Type B pancreatic cell (in vitro differentiated cells): ENCODE measurements at regions not wholly inside any gene's neighbourhood (a gene's known extent, or its start where the extent isn't known, plus 50 kb on each side); places are given as distances from the start of the nearest gene placed in this dataset.

ENCODE experiments used
- DNase-seq: peaks from one replicate; pipeline ENCODE4 v3.0.0; 2021; ENCODE audit warnings: mixed read lengths; ENCODE audit not compliant: unreplicated experiment; ENCODE audit errors: extremely low spot score
- H3K27ac Mint-ChIP-seq: 2 replicates; pipeline ENCODE4 v1.8.0; 2021; ENCODE audit warnings: mild to moderate bottlenecking, mixed read lengths
- H3K27me3 Mint-ChIP-seq: 2 replicates; pipeline ENCODE4 v1.8.0; 2021; ENCODE audit warnings: mixed read lengths
- H3K36me3 Mint-ChIP-seq: 2 replicates; pipeline ENCODE4 v1.8.0; 2021; ENCODE audit warnings: mixed read lengths
- H3K4me1 Mint-ChIP-seq: one replicate; pipeline ENCODE4 v1.8.0; 2021; ENCODE audit warnings: mixed read lengths; ENCODE audit not compliant: unreplicated experiment
- H3K4me3 Mint-ChIP-seq: 2 replicates; pipeline ENCODE4 v1.8.0; 2021; ENCODE audit warnings: mild to moderate bottlenecking, mixed read lengths
- H3K9me3 Mint-ChIP-seq: 2 replicates; pipeline ENCODE4 v1.8.0; 2021; ENCODE audit warnings: mixed read lengths
- TF ChIP-seq, protein P1 (sequence below): fragments of 200-600 bp; sonication (generic); conservative IDR thresholded peaks from 2 replicates; pipeline ENCODE4 v1.5.0; 2021; ENCODE audit warnings: antibody characterized with exemption, mild to moderate bottlenecking

DNA sequence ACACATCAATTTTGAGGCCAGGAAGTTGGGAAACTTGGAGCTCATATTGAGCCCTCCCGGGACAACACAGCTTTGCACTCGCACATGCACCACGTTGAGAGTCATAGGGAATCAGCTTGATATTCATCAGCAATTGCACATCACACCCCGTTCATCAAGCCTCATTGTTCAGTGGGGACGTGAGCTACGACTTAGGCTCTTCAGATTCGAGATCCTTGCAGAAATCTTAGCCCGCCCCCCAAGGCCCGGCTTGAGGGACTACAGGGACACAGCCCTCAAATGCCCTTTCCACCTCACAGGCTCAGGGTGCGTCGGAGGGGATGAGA, 93.0 kb upstream of the MAFB start:
- Mint-ChIP-seq H3K27ac (no peak overlapping the region), H3K36me3 (no peaks in the 10 kb centered on the region), H3K4me1 (peaks cover under 1% of the 10 kb centered on the region), H3K4me3 (no peak overlapping the region), H3K9me3 (no peaks in the 10 kb centered on the region), H3K27me3 (peaks cover 24% of the 10 kb centered on the region)
- peak; percentile 34 for DNase-seq
- TF ChIP-seq, protein P1, sequence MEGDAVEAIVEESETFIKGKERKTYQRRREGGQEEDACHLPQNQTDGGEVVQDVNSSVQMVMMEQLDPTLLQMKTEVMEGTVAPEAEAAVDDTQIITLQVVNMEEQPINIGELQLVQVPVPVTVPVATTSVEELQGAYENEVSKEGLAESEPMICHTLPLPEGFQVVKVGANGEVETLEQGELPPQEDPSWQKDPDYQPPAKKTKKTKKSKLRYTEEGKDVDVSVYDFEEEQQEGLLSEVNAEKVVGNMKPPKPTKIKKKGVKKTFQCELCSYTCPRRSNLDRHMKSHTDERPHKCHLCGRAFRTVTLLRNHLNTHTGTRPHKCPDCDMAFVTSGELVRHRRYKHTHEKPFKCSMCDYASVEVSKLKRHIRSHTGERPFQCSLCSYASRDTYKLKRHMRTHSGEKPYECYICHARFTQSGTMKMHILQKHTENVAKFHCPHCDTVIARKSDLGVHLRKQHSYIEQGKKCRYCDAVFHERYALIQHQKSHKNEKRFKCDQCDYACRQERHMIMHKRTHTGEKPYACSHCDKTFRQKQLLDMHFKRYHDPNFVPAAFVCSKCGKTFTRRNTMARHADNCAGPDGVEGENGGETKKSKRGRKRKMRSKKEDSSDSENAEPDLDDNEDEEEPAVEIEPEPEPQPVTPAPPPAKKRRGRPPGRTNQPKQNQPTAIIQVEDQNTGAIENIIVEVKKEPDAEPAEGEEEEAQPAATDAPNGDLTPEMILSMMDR = no peak

DNA sequence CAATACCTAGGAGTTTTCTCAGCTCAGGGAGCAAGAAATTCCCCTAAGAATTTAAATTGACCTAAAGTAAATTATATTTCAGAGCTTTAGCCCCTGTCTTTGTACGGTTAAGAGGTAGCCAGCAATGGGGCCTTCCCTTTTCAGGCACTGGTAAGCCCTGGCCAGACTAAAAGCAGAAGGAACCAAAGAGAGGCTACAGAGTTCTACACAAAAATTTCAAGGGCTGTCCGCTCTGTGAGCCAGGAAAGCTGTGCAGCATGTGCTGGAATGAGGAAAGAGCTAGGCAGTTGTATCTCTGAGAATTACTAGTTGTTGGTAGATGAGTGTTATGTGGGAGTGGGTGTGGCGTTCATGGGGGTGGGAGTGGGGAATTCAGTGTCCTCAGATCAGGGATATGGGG, 96.3 kb upstream of the MAFB start:
- Mint-ChIP-seq H3K36me3 (peaks cover 4% of the 10 kb centered on the region), H3K9me3 (no peaks in the 10 kb centered on the region), H3K4me3 (no peak overlapping the region), H3K27ac (no peak overlapping the region), H3K27me3 (peaks cover 34% of the 10 kb centered on the region), H3K4me1 (no peaks in the 10 kb centered on the region)
- TF ChIP-seq, protein P1 = no peak
- DNase-seq = peak; percentile 37

DNA sequence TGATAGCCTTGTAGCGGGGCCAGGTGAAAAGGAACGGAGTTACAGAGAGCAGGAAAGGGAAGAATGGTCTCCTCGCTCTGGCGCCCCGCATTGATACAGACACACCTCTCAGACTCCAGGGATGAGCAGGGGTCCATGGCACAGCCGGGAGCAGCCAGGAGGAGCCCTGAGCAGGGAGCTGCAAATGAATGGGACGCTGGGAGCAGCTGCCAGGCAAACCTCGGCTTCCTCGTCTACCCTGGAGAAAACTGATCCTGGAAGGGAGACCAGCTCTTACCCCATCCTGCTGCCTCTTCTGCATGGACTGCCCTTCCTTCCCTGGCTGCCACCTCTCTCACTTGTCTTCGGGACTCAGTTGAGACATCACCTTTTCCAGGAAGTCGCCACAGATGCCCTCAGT, 97.3 kb upstream of the MAFB start:
- peaks cover 35% of the 10 kb centered on the region for H3K27me3 Mint-ChIP-seq
- no peak overlapping the region for H3K4me3 Mint-ChIP-seq
- DNase-seq = peak; percentile 52
- no peaks in the 10 kb centered on the region for H3K9me3 Mint-ChIP-seq
- TF ChIP-seq, protein P1 = no peak
- H3K4me1 Mint-ChIP-seq = no peaks in the 10 kb centered on the region
- no peak overlapping the region for H3K27ac Mint-ChIP-seq
- peaks cover 4% of the 10 kb centered on the region for H3K36me3 Mint-ChIP-seq

DNA sequence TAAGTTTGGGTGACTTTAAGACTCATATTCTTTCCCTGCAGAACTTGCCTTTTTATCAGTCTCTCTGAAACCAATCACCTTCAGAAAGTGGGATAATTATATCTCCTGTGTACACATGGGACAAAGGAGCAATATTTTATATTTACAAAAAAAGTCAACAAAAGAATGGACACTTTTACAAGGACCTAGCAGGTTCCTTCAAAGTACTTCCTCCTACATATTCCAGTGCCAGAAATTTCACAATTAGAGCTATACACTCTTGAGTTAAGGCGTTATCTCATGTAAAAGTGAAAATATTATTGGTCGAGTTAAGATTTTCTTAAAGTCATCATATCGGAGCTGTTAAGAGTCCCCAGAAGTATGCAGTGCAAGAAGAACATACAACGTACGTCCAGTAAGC, 98.9 kb upstream of the MAFB start:
- H3K36me3 Mint-ChIP-seq = peaks cover 4% of the 10 kb centered on the region
- H3K27ac Mint-ChIP-seq = no peak overlapping the region
- H3K27me3 Mint-ChIP-seq = peaks cover 32% of the 10 kb centered on the region
- no peak for DNase-seq
- no peak overlapping the region for H3K4me3 Mint-ChIP-seq
- TF ChIP-seq, protein P1 = no peak
- H3K9me3 Mint-ChIP-seq = no peaks in the 10 kb centered on the region
- H3K4me1 Mint-ChIP-seq = no peaks in the 10 kb centered on the region

DNA sequence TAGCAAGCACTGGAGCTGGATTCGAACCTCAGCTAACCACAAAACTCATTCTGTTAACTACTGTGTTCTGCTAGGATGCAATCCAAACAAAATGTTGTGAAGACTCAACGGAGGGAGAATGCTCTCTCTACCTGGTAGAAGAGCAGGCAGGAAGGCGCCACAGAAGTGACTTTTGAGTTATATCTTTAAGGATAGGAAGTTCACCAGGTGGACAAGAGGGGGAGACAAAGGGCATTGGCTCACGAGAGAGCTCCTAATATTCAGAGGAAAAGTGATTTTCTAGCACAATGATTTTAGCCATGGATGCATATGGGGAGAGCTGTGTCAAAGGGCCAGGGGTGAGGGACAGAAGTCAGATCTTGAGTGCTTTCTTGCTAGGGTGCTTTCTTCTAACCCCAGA, 108.4 kb upstream of the MAFB start:
- TF ChIP-seq, protein P1 = peak; percentile 66
- peak; percentile 27 for DNase-seq
- no peak overlapping the region for H3K4me3 Mint-ChIP-seq
- peaks cover 19% of the 10 kb centered on the region for H3K27me3 Mint-ChIP-seq
- H3K36me3 Mint-ChIP-seq = no peaks in the 10 kb centered on the region
- no peaks in the 10 kb centered on the region for H3K9me3 Mint-ChIP-seq
- no peaks in the 10 kb centered on the region for H3K4me1 Mint-ChIP-seq
- H3K27ac Mint-ChIP-seq = no peak overlapping the region

DNA sequence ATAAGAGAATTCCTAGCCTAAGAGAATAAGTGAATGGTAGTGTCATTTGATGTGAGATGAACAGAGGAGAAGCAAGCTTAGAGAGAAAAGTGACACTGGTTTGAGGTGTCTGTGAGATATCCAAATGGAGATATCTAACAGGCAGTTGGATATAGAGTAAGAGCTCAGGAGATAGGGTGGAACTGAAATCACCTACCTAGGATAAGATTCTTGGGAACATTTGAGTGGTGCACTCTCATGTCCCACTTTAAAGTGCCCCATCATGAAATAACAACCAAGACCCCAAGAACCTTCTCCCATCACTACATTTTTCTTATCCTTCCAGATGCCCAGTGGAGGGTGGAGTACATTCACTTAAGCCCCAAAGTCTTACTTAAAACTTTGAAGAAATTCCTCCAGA, 109.0 kb upstream of the MAFB start:
- no peak for DNase-seq
- TF ChIP-seq, protein P1 = no peak
- Mint-ChIP-seq H3K27me3 (peaks cover 26% of the 10 kb centered on the region), H3K36me3 (no peaks in the 10 kb centered on the region), H3K4me1 (no peaks in the 10 kb centered on the region), H3K27ac (no peak overlapping the region), H3K4me3 (no peak overlapping the region), H3K9me3 (no peaks in the 10 kb centered on the region)
